Keratinocyte (primary cell): ENCODE measurements at regions not wholly inside any gene's neighbourhood (a gene's known extent, or its start where the extent isn't known, plus 50 kb on each side); places are given as distances from the start of the nearest gene placed in this dataset.

Experiments
- EZH2 ChIP-seq: IDR thresholded peaks from one replicate; pipeline ENCODE4 v1.6.1; 2012; ENCODE audit warnings: inconsistent platforms, mild to moderate bottlenecking, low read length, moderate library complexity
- TF ChIP-seq, protein P1 (sequence below), 3 experiments: IDR thresholded peaks in 1 of 3; conservative IDR thresholded peaks in 1 of 3; optimal IDR thresholded peaks in 1 of 3; 2 replicates in 2 of 3; 3 replicates in 1 of 3; pipeline versions ENCODE3 to v1.5.1; 2011; ENCODE audit warnings: low read length in 3 of 3, mild to moderate bottlenecking in 3 of 3, moderate library complexity in 2 of 3, control low read depth in 1 of 3, inconsistent platforms in 1 of 3; ENCODE audit not compliant: insufficient read depth in 2 of 3; ENCODE audit errors: extremely low read depth in 1 of 3

DNA sequence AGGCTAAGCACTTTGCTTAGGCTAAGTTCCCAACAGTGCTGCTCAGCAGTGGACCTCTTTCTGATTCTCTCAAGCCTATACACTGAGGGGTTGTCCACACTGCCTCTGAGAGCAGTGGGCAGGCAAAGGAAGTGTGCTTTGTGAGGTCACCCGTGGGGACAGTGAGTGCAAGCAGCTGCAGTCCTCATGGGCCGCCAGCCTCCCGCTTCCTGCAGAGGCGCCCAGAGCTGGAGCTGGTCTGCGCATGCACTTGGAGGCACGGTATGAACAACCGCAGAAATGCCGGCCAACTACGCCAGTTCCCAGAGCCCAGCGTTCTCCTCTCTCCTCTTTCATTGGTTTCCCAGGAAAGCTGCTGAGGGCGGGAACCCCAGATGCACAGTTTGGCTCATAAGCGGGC lies 149.5 kb upstream of the DLX2 start:
- TF ChIP-seq EZH2: no peak
- TF ChIP-seq, protein P1, sequence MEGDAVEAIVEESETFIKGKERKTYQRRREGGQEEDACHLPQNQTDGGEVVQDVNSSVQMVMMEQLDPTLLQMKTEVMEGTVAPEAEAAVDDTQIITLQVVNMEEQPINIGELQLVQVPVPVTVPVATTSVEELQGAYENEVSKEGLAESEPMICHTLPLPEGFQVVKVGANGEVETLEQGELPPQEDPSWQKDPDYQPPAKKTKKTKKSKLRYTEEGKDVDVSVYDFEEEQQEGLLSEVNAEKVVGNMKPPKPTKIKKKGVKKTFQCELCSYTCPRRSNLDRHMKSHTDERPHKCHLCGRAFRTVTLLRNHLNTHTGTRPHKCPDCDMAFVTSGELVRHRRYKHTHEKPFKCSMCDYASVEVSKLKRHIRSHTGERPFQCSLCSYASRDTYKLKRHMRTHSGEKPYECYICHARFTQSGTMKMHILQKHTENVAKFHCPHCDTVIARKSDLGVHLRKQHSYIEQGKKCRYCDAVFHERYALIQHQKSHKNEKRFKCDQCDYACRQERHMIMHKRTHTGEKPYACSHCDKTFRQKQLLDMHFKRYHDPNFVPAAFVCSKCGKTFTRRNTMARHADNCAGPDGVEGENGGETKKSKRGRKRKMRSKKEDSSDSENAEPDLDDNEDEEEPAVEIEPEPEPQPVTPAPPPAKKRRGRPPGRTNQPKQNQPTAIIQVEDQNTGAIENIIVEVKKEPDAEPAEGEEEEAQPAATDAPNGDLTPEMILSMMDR (optimal IDR thresholded peaks at IDR 0.05 in 1 of 3, IDR thresholded peaks at IDR 0.05 in 1 of 3, conservative IDR thresholded peaks at IDR 0.05 in 1 of 3; ENCODE audit: extremely low read depth in 1 of 3, insufficient read depth in 2 of 3, low read length in 3 of 3): no peak
